ENCODE measurements at regions not wholly inside any gene's neighbourhood (a gene's known extent, or its start where the extent isn't known, plus 50 kb on each side); places are given as distances from the start of the nearest gene placed in this dataset.

DNA sequence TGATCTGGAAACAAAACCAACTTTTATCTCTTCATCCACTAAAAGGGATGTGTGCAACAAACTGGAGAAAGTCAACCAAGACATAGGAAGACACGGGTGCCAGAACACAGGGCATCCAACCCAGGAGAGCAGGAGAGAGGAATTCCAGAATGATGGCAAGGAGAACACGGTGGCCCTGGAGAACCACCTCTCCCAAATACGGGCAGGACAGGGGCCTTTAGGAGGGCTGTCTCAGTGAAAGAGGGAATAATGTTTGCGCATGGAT is 93.4 kb upstream of the EGLN3 start:
- TF ChIP-seq, protein P1, sequence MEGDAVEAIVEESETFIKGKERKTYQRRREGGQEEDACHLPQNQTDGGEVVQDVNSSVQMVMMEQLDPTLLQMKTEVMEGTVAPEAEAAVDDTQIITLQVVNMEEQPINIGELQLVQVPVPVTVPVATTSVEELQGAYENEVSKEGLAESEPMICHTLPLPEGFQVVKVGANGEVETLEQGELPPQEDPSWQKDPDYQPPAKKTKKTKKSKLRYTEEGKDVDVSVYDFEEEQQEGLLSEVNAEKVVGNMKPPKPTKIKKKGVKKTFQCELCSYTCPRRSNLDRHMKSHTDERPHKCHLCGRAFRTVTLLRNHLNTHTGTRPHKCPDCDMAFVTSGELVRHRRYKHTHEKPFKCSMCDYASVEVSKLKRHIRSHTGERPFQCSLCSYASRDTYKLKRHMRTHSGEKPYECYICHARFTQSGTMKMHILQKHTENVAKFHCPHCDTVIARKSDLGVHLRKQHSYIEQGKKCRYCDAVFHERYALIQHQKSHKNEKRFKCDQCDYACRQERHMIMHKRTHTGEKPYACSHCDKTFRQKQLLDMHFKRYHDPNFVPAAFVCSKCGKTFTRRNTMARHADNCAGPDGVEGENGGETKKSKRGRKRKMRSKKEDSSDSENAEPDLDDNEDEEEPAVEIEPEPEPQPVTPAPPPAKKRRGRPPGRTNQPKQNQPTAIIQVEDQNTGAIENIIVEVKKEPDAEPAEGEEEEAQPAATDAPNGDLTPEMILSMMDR (IDR thresholded peaks at IDR 0.05), result no peak
- TF ChIP-seq POLR2A (IDR thresholded peaks at IDR 0.05), result no peak
